A673 (cell line): ENCODE measurements at regions not wholly inside any gene's neighbourhood (a gene's known extent, or its start where the extent isn't known, plus 50 kb on each side); places are given as distances from the start of the nearest gene placed in this dataset.

ENCODE experiments used
- EZH2 ChIP-seq: fragments of 200-600 bp; sonication (generic); IDR thresholded peaks from 2 replicates; pipeline ENCODE4 v1.6.1; 2017; ENCODE audit warnings: borderline replicate concordance, low read depth, mild to moderate bottlenecking, mixed read lengths, antibody characterized with exemption, low read length; ENCODE audit not compliant: poor library complexity, severe bottlenecking
- TF ChIP-seq, protein P1 (sequence below): fragments of 300-800, 200-600 bp; sonication (generic); conservative IDR thresholded peaks from 2 replicates; pipeline ENCODE4 v1.5.1; 2017; ENCODE audit warnings: low read depth, mild to moderate bottlenecking, antibody characterized with exemption, low read length, moderate library complexity, mixed read lengths

GRCh38 chr4:37160653-37161052 lies 83.9 kb upstream of the NWD2 start:
- TF ChIP-seq, protein P1, sequence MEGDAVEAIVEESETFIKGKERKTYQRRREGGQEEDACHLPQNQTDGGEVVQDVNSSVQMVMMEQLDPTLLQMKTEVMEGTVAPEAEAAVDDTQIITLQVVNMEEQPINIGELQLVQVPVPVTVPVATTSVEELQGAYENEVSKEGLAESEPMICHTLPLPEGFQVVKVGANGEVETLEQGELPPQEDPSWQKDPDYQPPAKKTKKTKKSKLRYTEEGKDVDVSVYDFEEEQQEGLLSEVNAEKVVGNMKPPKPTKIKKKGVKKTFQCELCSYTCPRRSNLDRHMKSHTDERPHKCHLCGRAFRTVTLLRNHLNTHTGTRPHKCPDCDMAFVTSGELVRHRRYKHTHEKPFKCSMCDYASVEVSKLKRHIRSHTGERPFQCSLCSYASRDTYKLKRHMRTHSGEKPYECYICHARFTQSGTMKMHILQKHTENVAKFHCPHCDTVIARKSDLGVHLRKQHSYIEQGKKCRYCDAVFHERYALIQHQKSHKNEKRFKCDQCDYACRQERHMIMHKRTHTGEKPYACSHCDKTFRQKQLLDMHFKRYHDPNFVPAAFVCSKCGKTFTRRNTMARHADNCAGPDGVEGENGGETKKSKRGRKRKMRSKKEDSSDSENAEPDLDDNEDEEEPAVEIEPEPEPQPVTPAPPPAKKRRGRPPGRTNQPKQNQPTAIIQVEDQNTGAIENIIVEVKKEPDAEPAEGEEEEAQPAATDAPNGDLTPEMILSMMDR: no peak
- no peak for TF ChIP-seq EZH2
